GM21529 (cell line): ENCODE measurements at regions not wholly inside any gene's neighbourhood (a gene's known extent, or its start where the extent isn't known, plus 50 kb on each side); places are given as distances from the start of the nearest gene placed in this dataset.

ENCODE experiments used
- ATAC-seq: cut with Tn5 transposase; IDR thresholded peaks from one replicate; pipeline ENCODE4 v1.9.1; 2021; ENCODE audit not compliant: unreplicated experiment

GRCh38 chr12:108462686-108463085, 52.4 kb upstream of the FICD start:
- no peak for ATAC-seq

- ATAC-seq: no peak
Measured at GRCh38 chr12:108461058-108461660, 53.9 kb upstream of the FICD start.

- no peak for ATAC-seq
Measured at GRCh38 chr12:108459149-108459548, 55.9 kb upstream of the FICD start.

GRCh38 chr12:108457734-108458361, 57.2 kb upstream of the FICD start:
- no peak for ATAC-seq

- peak; percentile 66 for ATAC-seq
Measured at GRCh38 chr12:108457006-108457733, 57.9 kb upstream of the FICD start.

GRCh38 chr12:108455706-108456105, 59.4 kb upstream of the FICD start:
- no peak for ATAC-seq

- no peak for ATAC-seq
Measured at GRCh38 chr12:108454539-108455139, 60.4 kb upstream of the FICD start.

- ATAC-seq: no peak
Measured at GRCh38 chr12:108449478-108449877, 65.6 kb upstream of the FICD start.

- ATAC-seq: no peak
Measured at GRCh38 chr12:108448246-108448645, 66.8 kb upstream of the FICD start.

- no peak for ATAC-seq
Measured at GRCh38 chr12:108447168-108447832, 67.8 kb upstream of the FICD start.

- no peak for ATAC-seq
Measured at GRCh38 chr12:108446766-108447165, 68.3 kb upstream of the FICD start.

- no peak for ATAC-seq
Measured at GRCh38 chr12:108442910-108443309, 72.2 kb upstream of the FICD start.

GRCh38 chr12:108442067-108442466, 73.0 kb upstream of the FICD start:
- no peak for ATAC-seq

GRCh38 chr12:108441549-108441948, 73.5 kb upstream of the FICD start:
- no peak for ATAC-seq

- ATAC-seq: no peak
Measured at GRCh38 chr12:108440736-108441135, 74.3 kb upstream of the FICD start.

GRCh38 chr12:108438667-108439066, 76.4 kb upstream of the FICD start:
- no peak for ATAC-seq

- ATAC-seq: no peak
Measured at GRCh38 chr12:108432423-108433121, 82.5 kb upstream of the FICD start.

GRCh38 chr12:108430926-108431325, 84.2 kb upstream of the FICD start:
- ATAC-seq: no peak

GRCh38 chr12:108430245-108430644, 84.8 kb upstream of the FICD start:
- no peak for ATAC-seq

GRCh38 chr12:108425238-108425795, 86.2 kb upstream of the CMKLR1 start:
- ATAC-seq: no peak
